NCI-H226 (cell line): ENCODE measurements at regions not wholly inside any gene's neighbourhood (a gene's known extent, or its start where the extent isn't known, plus 50 kb on each side); places are given as distances from the start of the nearest gene placed in this dataset.
"Not testable (repeated sequence)": the region's sequence is repeated elsewhere in the genome, so short reads cannot be mapped to it uniquely, and the experiment has no call there.

Source experiments
- DNase-seq: peaks from one replicate; pipeline ENCODE4 v3.0.0-alpha.2; 2015

GRCh38 chr4:1572521-1572920 lies 111.6 kb downstream of the FAM53A start:
- DNase-seq, result no peak

DNA sequence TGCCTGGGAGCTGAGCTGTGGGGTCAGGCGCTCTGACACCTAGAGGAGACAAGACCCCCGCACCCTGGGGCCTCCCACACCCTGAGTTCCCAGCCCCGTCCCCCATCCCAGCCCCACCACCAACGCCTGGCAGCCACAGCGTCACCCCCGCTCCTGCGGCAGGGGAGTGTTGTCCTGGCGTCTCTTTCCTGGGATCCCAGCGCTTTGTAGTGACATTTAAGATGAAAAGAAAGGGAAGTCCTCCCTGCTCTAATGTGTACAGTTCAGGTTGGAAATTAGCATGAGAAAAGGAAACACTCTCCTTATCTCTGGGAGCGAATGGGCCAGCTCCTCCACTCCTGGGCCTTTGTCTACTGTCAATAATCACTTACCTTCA lies 112.1 kb downstream of the FAM53A start:
- DNase-seq, result no peak

- DNase-seq, result no peak
Measured at GRCh38 chr4:1571165-1572009, 112.7 kb downstream of the FAM53A start.

DNA sequence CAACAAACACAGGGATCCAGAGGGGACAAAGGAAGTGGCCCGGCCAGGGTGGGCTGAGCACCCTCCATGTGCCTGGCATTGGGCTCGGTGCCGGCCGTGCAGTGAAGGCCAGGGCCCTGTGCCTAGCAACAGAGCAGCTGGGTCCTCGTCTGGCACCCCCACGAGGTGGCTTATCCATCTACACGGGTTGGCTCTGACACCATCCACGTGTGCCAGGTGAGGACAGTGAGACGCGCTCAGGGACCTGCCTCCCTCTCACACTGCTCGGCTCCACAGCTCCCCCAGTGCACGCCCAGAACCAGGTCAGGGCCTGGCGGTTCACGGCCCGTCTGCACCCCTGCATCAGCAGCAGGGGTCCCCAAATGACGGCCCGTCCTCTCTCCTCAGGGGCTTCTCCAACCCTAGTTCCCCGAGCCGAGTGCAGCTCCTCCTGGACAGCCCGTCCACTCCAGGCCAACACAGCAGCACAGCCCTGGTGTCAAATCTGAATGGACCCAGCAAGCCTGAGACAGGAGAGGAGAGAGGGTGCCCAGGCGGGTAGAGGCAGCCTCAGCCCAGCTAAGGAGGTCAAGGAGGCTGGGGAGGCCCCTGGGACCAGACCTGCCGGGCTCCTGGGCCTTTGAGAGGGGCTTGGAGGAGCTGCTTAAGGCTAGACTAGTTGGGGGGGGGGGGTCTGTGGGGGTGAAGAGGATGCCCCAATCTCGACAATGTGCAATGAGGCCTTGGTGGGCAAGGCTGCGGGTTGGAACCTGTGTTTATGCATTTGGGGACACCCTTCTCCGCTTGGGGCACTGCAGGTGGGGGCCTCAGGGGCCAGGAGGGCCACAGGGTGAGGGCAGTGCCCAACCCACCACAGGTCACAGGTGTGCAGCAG lies 113.6 kb downstream of the FAM53A start:
- DNase-seq, result no peak

- DNase-seq, result no peak
Measured at GRCh38 chr4:1569461-1570151, 114.5 kb downstream of the FAM53A start.

DNA sequence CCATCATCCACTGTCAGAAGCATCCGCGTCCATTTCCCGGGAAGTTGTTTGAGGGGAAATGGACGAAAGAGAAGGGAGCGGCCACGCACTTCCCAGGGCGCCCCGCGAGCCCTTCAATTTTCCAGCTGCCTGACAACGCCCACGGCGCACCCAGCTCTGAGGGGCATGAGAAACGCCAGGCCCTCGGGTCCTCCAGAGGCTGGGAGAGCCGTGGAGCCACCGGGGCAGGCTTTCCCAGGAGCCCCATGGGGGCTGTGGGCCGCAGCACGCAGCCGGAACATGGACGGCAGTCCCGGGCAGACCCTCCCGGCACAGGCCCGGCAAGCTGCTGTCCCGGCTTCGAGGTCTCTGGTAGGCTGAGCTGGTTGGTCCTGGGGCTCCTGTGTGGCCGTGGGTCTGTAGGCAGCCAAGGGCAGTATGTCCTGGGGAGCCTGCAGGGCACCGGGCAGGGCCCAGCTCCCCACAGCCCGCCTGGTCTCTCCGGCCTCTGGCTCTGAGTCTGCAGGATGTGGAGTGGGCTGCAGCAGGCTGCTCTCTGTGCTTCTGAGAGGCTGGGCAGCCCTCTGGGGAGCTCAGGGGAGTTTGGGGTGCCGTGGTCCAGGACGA lies 115.2 kb downstream of the FAM53A start:
- no peak for DNase-seq

- no peak for DNase-seq
Measured at GRCh38 chr4:1567808-1568581, 116.1 kb downstream of the FAM53A start.

DNA sequence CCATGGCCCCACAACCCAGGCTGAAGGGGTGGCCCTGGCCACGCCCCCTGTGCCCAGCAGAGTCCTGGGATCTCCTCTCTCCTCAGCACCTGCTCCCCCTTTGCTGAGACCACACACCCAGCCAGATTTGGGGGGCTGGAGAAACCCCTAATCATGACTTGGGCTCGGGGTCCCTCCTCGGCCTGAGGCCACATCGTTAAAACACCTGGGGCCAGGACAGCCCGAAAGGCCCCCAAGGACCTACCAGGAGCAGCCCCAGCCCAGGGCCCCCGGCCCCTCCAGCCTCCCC lies 116.7 kb downstream of the FAM53A start:
- DNase-seq, result no peak

DNA sequence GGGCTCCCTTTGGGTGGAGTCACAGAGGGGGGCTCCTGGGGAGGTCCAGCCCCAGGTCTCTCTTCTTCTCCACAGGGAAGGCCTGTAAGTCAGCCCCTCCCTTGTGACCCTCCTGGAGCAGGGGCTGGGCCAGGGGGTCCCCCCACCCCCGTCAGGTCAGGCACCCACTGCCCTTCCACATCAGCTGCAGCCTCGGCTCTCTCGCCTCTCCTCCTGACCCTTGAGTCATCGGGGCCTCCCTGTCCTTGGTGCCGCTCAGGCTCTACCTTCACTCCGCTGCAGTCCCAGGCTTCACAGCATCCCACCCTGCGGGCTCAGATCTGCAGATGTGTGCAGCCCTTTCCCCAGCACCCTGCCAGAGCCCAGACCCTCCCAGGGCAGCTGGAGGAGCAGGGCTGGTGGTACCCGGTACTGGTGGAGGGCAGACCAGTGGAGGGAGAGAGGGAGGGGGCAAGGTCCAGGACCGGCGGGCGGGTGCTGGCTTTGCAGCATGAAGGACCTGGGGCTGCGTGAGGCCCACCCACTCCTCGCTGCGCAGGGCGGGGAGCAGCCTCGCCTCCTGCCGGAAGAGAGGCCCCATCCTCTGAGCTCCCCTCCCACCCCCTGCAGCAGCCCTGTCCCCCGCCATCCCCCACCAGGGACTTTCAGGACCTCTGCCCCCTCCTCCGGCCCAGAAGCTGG lies 117.1 kb downstream of the FAM53A start:
- no peak for DNase-seq

GRCh38 chr4:1566301-1566837 lies 117.7 kb downstream of the FAM53A start:
- DNase-seq, result not testable (repeated sequence)

GRCh38 chr4:1565598-1566295 lies 118.4 kb downstream of the FAM53A start:
- no peak for DNase-seq

- DNase-seq, result no peak
Measured at GRCh38 chr4:1564535-1565375, 119.4 kb downstream of the FAM53A start.

GRCh38 chr4:1563768-1564485 lies 120.2 kb downstream of the FAM53A start:
- no peak for DNase-seq

- DNase-seq, result no peak
Measured at GRCh38 chr4:1563241-1563640, 120.9 kb downstream of the FAM53A start.

DNA sequence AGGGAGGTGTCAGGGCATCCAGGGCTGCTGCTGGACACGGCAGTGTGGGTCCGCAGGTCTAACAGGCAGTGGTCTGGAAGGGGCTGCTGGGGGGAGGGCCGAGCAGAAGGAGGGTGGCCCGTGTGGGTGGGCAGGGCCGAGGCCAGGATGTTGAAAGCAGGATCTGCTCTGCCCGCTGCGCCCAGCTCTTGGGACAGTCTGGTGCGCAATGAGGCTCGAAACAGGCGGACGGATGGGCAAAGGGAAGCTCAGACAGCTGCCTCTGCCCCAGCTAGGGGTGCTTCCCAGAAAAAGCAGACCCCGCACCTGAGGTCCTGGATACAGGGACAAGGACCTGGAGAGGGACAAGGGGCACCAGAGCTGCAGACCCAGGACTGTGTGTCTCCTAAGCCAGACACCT lies 121.3 kb downstream of the FAM53A start:
- DNase-seq, result no peak

DNA sequence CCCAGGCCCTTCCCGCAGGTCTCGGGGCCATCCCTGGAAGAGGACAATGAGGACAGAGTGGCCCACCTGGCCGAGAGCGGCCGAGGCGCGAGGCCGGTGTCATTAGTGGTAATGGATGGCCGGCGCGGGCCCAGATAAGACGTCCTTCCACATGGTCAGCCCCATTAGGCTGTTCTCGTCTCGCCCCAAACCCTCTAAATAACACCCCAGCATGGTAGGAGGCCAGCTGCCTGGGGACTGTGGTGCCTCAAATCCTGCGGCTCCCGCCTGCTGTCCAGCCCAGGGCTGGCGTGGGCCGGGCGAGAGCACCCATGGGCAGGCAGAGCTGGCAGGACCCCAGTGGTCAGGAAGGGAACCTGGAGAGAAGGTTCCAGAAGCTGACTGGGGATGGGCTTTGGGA lies 121.7 kb downstream of the FAM53A start:
- DNase-seq, result no peak

DNA sequence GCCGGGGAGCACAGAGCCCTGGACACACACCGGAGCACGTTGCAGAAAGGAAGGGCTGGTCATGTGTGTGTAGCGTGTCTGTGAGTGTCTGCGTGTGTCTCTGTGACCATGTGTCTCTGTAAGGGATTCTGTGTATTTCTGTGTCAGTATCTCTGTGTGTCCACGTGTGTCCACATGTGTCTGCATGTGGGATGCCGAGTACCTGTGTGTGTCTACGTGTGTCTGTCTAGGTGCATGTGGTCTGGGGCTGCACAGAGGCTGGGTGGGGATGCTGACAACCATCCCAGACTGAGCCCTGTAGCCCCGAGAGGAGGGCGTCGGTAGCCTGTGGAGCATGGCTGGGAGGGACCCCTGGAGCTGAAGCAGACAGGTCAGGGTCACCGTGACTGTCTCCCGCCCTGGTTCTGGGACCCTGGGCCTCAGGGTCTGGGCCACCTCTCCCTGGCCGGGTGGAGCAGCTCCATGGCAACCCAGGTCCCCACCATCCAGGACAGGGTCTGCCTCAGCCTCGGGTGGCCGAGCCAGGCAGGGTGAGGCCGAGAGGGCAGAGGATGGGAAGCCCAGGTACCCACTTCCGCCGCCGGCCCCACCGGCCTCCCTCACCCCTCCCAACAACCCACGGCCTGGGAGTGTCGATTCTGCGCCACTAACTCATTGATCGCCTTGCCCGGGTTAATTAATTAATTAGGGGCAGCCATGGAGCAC lies 122.7 kb downstream of the FAM53A start:
- DNase-seq, result no peak

- DNase-seq, result no peak
Measured at GRCh38 chr4:1559896-1560650, 124.0 kb downstream of the FAM53A start.
